ENCODE measurements at regions not wholly inside any gene's neighbourhood (a gene's known extent, or its start where the extent isn't known, plus 50 kb on each side); places are given as distances from the start of the nearest gene placed in this dataset.

GRCh38 chr13:40290758-40291157, 375.7 kb downstream of the FOXO1 start:
- no peak for DNase-seq (ENCODE audit: low read depth, low spot score)

DNA sequence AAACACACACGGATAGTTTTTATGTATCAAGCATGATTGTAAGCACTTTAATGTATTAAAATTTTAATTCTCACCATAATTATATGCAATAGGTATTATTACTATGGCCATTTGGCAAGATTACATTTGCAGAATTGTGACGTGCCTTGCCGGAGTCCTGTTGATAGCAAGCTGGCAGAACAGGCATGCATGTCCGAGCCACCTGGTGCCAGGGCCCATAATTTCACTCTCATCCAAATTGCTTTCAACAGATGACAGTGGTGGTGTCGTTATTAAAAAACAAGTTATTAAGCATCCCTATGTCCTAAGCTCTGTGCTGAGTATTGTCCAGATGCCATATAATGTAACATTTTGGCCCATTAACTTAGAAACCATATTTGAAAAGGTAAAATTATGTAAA, 374.3 kb downstream of the FOXO1 start:
- DNase-seq (ENCODE audit: low read depth, low spot score): no peak

DNA sequence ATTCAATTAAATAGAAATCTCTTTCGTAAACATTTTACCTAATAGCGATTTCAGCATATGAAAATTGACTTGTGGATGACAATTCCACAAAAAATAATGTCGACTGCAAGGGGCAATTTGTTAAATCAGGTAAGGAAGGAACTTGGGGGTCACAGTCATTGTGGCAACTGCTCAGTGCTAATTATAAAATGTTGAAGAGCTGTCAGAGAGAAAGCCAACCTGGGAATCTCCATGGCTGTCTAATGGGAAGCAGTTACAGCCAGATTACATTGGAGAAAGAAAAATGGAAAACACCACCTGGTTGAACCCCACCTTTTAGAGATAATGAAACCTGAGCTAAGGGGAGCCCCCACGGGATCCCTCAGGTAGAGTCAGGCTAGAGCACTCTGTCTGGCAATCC, 373.9 kb downstream of the FOXO1 start:
- DNase-seq (ENCODE audit: low read depth, low spot score): no peak

DNA sequence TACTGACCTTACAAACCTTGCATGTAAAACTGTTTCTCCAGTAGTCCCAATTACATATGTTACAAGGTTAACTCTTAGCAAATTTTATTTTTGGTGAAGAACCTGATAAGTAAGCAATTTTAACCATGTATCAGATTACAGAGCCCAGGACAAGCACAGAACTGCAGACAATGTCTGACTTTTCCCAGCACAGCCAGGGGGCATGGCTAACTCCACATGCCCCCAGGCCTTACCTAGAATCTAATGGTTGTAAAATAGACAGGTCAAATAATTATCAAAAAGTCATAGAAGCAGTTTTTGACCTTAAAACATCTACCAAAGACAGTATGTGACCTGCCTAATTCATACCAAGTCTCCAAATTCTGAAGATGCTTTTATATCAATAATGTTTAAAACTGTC, 364.1 kb downstream of the FOXO1 start:
- no peak for DNase-seq (ENCODE audit: low read depth, low spot score)

DNA sequence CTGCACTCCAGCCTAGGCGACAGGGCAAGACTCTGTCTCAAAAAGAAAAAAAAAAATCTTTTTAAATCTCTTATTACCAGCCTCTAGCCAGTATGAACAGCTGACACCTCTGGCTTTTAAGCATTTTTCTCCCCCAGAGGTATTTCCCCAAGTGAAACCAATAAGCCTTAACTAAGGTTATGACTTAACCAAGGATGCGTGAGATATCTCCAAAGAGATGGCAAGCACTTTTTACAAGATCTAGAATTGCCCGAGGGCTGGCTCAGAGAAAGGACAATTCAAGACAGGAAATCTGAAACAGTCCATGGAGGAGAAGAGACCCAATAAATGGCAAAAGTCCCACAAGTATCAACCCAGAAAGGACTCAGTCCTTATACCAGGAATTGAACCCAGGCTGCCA, 362.1 kb downstream of the FOXO1 start:
- DNase-seq (ENCODE audit: low read depth, low spot score): no peak

GRCh38 chr13:40306817-40307216, 359.6 kb downstream of the FOXO1 start:
- no peak for DNase-seq (ENCODE audit: low read depth, low spot score)

DNA sequence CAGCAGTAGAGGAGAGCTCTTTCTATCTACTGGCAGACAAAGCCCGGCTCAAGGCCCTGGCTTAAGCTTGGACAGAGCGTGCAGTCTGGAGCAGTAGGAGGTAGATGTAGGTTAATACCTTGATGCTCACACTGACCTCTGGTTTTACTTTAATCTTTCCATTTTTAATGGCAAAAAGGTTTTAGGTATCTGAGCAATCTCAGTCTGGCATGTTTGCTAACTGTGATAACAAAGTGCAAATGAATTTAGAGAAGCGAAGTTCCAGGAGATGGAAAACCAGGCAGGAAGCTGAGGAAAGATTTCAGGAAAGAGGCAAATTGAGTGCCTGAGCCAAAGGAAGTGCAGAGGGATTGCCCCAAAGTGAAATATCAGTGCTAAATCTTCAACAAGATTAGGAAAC, 356.6 kb downstream of the FOXO1 start:
- DNase-seq (ENCODE audit: low read depth, low spot score): no peak

- no peak for DNase-seq (ENCODE audit: low read depth, low spot score)
Measured at GRCh38 chr13:40311356-40312101, 354.9 kb downstream of the FOXO1 start.

GRCh38 chr13:40313269-40314200, 352.9 kb downstream of the FOXO1 start:
- peak; percentile 19 for DNase-seq (ENCODE audit: low read depth, low spot score)

DNA sequence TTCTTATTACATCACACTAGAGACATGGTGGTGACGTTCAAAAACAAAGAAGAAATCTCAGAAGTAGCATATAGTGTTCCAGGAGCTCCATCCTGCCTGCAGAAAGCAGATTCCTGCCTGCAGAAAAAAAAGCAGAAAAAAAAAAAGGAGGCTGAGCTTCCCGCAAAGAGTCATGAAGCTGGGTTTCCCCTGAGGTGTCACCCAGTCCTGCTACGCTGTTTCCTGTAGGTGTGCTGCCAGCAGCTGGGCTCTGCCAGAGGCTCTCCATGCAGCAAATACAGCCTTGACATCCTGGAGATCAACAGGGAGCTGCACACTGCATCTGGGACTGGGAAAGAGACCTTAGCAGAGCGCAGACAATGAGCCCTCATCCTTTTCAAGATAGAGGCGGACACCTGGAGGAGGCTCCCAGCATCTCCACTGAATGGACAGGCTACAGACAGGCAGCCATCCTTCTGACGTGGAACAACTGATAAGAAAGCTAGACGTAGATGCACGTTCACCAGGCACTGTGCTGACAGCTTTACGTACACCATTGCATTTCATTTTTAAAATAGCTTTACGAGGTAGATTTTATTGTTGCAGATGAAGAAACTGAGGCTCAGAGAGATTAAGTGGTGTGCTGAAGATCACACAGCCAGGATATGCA, 350.9 kb downstream of the FOXO1 start:
- no peak for DNase-seq (ENCODE audit: low read depth, low spot score)

GRCh38 chr13:40316301-40316700, 350.1 kb downstream of the FOXO1 start:
- DNase-seq (ENCODE audit: low read depth, low spot score): no peak

- DNase-seq (ENCODE audit: low read depth, low spot score): no peak
Measured at GRCh38 chr13:40317980-40318327, 348.5 kb downstream of the FOXO1 start.

GRCh38 chr13:40318366-40318765, 348.1 kb downstream of the FOXO1 start:
- peak; percentile 25 for DNase-seq (ENCODE audit: low read depth, low spot score)

- no peak for DNase-seq (ENCODE audit: low read depth, low spot score)
Measured at GRCh38 chr13:40319699-40320579, 346.5 kb downstream of the FOXO1 start.

DNA sequence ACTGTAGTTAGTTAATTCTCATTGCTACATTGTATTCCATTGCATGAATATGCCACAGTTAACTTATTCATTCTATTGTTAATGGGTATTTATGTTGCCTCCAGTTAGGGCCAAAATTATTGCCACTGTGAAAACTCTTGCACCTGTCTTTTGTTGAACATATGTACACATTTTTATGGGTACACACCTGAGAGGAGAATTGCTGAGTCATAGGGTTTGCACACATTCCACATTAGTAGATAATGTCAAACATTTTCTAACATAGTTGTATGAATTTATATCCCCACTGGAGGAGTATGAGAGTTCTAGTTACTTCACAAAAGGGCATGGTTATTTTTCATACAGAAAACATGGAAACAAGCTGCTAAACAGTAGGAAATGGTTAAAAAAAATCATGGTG, 338.4 kb downstream of the FOXO1 start:
- no peak for DNase-seq (ENCODE audit: low read depth, low spot score)

GRCh38 chr13:40329781-40330485, 336.5 kb downstream of the FOXO1 start:
- no peak for DNase-seq (ENCODE audit: low read depth, low spot score)

GRCh38 chr13:40330950-40331349, 335.5 kb downstream of the FOXO1 start:
- no peak for DNase-seq (ENCODE audit: low read depth, low spot score)

DNA sequence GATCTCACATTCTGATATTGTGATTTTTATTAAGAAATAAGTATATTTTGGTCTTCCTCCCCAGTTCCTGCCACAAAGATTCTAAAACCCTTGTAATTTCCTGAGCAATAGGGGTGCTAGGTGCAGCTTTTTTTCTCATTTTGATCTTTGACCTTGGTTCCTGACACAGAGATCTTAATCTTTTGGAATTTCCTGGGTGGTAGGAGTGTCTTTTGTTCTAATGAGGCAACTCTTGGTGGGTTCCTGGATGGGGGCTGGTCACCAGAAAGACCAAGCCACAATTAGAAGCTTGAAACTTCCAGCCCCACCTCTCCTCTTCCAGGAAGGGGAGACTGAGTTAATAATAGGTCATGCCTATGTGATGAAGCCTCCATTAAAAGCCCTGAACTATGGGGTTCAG, 334.6 kb downstream of the FOXO1 start:
- DNase-seq (ENCODE audit: low read depth, low spot score): no peak

GRCh38 chr13:40333226-40333625, 333.2 kb downstream of the FOXO1 start:
- DNase-seq (ENCODE audit: low read depth, low spot score): peak; percentile 33

DNA sequence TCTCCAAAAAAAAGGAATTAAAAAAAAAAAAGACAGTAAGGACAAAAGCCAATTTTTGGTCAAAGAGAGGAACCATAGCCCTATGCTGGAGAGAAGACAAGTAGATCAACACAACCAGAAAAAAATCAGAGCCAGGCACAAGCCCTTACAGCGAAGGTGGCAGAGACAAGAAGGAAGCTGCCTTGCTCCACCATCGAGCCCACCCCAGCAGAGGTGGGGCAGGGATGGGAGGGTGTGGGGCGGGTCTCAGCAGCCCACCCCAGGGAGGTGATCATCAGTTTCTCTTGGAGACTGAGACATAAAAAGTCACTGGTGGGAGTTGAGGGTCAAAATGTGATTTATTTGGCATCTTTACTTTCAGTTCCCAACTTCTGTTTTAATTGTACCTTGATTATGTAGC, 332.4 kb downstream of the FOXO1 start:
- DNase-seq (ENCODE audit: low read depth, low spot score): no peak

GRCh38 chr13:40334616-40335015, 331.8 kb downstream of the FOXO1 start:
- DNase-seq (ENCODE audit: low read depth, low spot score): no peak

Measured in astrocyte of the hippocampus (primary cell).